ENCODE measurements at regions not wholly inside any gene's neighbourhood (a gene's known extent, or its start where the extent isn't known, plus 50 kb on each side); places are given as distances from the start of the nearest gene placed in this dataset.

DNA sequence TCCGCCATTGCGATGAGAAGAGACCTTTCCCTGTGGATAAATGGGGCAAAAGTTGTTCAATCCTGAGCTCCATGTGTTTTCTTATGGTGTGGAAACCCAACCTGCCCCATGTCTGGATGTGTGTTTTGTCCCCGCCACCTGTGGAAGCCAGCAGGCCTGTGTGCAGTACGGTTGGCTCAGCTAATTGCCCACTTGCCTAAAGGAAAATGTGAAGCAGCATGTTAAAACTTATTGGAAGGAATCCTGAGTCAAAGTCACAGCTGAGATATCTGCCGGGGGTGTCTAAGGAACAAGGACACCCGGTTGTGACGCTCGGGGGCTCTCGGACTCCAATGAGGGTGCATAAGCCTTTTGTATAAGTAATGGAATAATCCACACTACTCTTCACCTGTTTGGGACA, 361.1 kb upstream of the IRX1 start:
- Histone ChIP-seq H4K20me1 (replicated peaks; ENCODE audit: control insufficient read depth, insufficient read depth, low read length) (peaks cover 3% of the 10 kb centered on the region; the same call in 1 of the 2 replicates), H3K79me2 (ENCODE audit: control insufficient read depth, insufficient read depth, low read length) (no peaks in the 10 kb centered on the region), H3K4me2 (ENCODE audit: insufficient read depth, low read length) (no peak overlapping the region), H3K9me1 (ENCODE audit: control insufficient read depth, insufficient read depth, low read length) (no peaks in the 10 kb centered on the region), H3K27ac (ENCODE audit: extremely low read depth, low read depth, low read length) (no peak overlapping the region), H3K9me3 (replicated peaks; ENCODE audit: control insufficient read depth, insufficient read depth, low read depth, low read length) (no peaks in the 10 kb centered on the region), H2AFZ (ENCODE audit: low read depth, low read length) (no peak overlapping the region), H3K27me3 (ENCODE audit: control insufficient read depth in 2 of 2, insufficient read depth in 2 of 2, low read length in 2 of 2) (no peaks in the 10 kb centered on the region; a peak in 1 of 5 replicates), H3K36me3 (ENCODE audit: control insufficient read depth, insufficient read depth, low read length) (no peaks in the 10 kb centered on the region), H3K4me3 (no peak overlapping the region), H3K4me1 (replicated peaks in 1 of 2; ENCODE audit: control insufficient read depth in 2 of 2, insufficient read depth in 2 of 2, low read length in 2 of 2) (no peaks in the 10 kb centered on the region), H3K9ac (ENCODE audit: insufficient read depth in 1 of 2, low read depth in 2 of 2, low read length in 2 of 2) (no peak overlapping the region)
- ATAC-seq (no peak), DNase-seq (ENCODE audit: extremely low read depth in 1 of 4, low spot score in 3 of 4) (no peak), FAIRE-seq (no peak)
- BruUV-seq (replicated peaks): no TSS peak
- CTCF ChIA-PET (ENCODE audit: low intra/inter-chr PET ratio): no interaction called here
- POLR2A ChIA-PET: no interaction called here
- 0% methylated on average over 9 of the region's 9 CpGs for WGBS (ENCODE audit: insufficient coverage, low coverage, missing lambda C conversion rate)
- in situ Hi-C loops (cut with MboI): no loop called here
- intact Hi-C loops (cut with micrococcal nuclease): no loop called here
- TF ChIP-seq, protein P1, sequence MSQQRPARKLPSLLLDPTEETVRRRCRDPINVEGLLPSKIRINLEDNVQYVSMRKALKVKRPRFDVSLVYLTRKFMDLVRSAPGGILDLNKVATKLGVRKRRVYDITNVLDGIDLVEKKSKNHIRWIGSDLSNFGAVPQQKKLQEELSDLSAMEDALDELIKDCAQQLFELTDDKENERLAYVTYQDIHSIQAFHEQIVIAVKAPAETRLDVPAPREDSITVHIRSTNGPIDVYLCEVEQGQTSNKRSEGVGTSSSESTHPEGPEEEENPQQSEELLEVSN (IDR thresholded peaks at IDR 0.05; ENCODE audit: borderline replicate concordance in 1 of 2, extremely low read depth in 1 of 2, insufficient read depth in 1 of 2, insufficient read length in 1 of 2, low read depth in 1 of 2, low read length in 1 of 2, poor library complexity in 1 of 2, severe bottlenecking in 1 of 2): no peak
- TF ChIP-seq GABPB1 (CRISPR knock-in tag; IDR thresholded peaks at IDR 0.05) (no peak), BHLHE40 (IDR thresholded peaks at IDR 0.05; ENCODE audit: low read length) (no peak)
- TF ChIP-seq, protein P2, sequence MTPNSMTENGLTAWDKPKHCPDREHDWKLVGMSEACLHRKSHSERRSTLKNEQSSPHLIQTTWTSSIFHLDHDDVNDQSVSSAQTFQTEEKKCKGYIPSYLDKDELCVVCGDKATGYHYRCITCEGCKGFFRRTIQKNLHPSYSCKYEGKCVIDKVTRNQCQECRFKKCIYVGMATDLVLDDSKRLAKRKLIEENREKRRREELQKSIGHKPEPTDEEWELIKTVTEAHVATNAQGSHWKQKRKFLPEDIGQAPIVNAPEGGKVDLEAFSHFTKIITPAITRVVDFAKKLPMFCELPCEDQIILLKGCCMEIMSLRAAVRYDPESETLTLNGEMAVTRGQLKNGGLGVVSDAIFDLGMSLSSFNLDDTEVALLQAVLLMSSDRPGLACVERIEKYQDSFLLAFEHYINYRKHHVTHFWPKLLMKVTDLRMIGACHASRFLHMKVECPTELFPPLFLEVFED (CRISPR knock-in tag; conservative IDR thresholded peaks at IDR 0.05): no peak
- TF ChIP-seq, protein P3, sequence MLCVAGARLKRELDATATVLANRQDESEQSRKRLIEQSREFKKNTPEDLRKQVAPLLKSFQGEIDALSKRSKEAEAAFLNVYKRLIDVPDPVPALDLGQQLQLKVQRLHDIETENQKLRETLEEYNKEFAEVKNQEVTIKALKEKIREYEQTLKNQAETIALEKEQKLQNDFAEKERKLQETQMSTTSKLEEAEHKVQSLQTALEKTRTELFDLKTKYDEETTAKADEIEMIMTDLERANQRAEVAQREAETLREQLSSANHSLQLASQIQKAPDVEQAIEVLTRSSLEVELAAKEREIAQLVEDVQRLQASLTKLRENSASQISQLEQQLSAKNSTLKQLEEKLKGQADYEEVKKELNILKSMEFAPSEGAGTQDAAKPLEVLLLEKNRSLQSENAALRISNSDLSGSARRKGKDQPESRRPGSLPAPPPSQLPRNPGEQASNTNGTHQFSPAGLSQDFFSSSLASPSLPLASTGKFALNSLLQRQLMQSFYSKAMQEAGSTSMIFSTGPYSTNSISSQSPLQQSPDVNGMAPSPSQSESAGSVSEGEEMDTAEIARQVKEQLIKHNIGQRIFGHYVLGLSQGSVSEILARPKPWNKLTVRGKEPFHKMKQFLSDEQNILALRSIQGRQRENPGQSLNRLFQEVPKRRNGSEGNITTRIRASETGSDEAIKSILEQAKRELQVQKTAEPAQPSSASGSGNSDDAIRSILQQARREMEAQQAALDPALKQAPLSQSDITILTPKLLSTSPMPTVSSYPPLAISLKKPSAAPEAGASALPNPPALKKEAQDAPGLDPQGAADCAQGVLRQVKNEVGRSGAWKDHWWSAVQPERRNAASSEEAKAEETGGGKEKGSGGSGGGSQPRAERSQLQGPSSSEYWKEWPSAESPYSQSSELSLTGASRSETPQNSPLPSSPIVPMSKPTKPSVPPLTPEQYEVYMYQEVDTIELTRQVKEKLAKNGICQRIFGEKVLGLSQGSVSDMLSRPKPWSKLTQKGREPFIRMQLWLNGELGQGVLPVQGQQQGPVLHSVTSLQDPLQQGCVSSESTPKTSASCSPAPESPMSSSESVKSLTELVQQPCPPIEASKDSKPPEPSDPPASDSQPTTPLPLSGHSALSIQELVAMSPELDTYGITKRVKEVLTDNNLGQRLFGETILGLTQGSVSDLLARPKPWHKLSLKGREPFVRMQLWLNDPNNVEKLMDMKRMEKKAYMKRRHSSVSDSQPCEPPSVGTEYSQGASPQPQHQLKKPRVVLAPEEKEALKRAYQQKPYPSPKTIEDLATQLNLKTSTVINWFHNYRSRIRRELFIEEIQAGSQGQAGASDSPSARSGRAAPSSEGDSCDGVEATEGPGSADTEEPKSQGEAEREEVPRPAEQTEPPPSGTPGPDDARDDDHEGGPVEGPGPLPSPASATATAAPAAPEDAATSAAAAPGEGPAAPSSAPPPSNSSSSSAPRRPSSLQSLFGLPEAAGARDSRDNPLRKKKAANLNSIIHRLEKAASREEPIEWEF (CRISPR knock-in tag; IDR thresholded peaks at IDR 0.05): no peak
- TF ChIP-seq, protein P4, sequence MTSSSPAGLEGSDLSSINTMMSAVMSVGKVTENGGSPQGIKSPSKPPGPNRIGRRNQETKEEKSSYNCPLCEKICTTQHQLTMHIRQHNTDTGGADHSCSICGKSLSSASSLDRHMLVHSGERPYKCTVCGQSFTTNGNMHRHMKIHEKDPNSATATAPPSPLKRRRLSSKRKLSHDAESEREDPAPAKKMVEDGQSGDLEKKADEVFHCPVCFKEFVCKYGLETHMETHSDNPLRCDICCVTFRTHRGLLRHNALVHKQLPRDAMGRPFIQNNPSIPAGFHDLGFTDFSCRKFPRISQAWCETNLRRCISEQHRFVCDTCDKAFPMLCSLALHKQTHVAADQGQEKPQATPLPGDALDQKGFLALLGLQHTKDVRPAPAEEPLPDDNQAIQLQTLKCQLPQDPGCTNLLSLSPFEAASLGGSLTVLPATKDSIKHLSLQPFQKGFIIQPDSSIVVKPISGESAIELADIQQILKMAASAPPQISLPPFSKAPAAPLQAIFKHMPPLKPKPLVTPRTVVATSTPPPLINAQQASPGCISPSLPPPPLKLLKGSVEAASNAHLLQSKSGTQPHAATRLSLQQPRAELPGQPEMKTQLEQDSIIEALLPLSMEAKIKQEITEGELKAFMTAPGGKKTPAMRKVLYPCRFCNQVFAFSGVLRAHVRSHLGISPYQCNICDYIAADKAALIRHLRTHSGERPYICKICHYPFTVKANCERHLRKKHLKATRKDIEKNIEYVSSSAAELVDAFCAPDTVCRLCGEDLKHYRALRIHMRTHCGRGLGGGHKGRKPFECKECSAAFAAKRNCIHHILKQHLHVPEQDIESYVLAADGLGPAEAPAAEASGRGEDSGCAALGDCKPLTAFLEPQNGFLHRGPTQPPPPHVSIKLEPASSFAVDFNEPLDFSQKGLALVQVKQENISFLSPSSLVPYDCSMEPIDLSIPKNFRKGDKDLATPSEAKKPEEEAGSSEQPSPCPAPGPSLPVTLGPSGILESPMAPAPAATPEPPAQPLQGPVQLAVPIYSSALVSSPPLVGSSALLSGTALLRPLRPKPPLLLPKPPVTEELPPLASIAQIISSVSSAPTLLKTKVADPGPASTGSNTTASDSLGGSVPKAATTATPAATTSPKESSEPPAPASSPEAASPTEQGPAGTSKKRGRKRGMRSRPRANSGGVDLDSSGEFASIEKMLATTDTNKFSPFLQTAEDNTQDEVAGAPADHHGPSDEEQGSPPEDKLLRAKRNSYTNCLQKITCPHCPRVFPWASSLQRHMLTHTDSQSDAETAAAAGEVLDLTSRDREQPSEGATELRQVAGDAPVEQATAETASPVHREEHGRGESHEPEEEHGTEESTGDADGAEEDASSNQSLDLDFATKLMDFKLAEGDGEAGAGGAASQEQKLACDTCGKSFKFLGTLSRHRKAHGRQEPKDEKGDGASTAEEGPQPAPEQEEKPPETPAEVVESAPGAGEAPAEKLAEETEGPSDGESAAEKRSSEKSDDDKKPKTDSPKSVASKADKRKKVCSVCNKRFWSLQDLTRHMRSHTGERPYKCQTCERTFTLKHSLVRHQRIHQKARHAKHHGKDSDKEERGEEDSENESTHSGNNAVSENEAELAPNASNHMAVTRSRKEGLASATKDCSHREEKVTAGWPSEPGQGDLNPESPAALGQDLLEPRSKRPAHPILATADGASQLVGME (CRISPR knock-in tag; IDR thresholded peaks at IDR 0.05): no peak
